Neural cell (in vitro differentiated cells): ENCODE measurements at regions not wholly inside any gene's neighbourhood (a gene's known extent, or its start where the extent isn't known, plus 50 kb on each side); places are given as distances from the start of the nearest gene placed in this dataset.

Source experiments
- H2AFZ ChIP-seq: fragments of 200-600, 300-800 bp; sonication (generic), shearing (Covaris generic); 2 replicates; pipeline ENCODE4 v1.6.0; 2014; ENCODE audit warnings: low read depth, mild to moderate bottlenecking, antibody characterized with exemption, low read length, moderate library complexity
- H3F3A ChIP-seq: fragments of 200-600 bp; shearing (Covaris generic); 2 replicates; pipeline ENCODE4 v1.6.1; 2016; ENCODE audit warnings: mild to moderate bottlenecking, moderate library complexity, mixed read lengths, antibody characterized with exemption, low read length; ENCODE audit not compliant: insufficient read depth, poor library complexity, severe bottlenecking
- H3K27ac ChIP-seq: fragments of 200-600, 300-800 bp; sonication (generic), shearing (Covaris generic); 2 replicates; pipeline ENCODE4 v1.5.1; 2014; ENCODE audit warnings: mild to moderate bottlenecking, low read length, moderate library complexity
- H3K27me3 ChIP-seq: fragments of 300-800, 200-600 bp; sonication (generic), shearing (Covaris generic); 2 replicates; pipeline ENCODE4 v1.6.0; 2014; ENCODE audit warnings: mild to moderate bottlenecking, low read depth, low read length, moderate library complexity; ENCODE audit not compliant: insufficient read depth
- H3K36me3 ChIP-seq: fragments of 300-800, 200-600 bp; sonication (generic), shearing (Covaris generic); 2 replicates; pipeline ENCODE4 v1.5.1; 2014; ENCODE audit warnings: mild to moderate bottlenecking, antibody characterized with exemption, low read length, moderate library complexity; ENCODE audit not compliant: insufficient read depth
- H3K4me2 ChIP-seq: fragments of 300-800, 200-600 bp; sonication (generic), shearing (Covaris generic); 2 replicates; pipeline ENCODE4 v1.6.0; 2014; ENCODE audit warnings: mild to moderate bottlenecking, low read length
- H3K4me3 ChIP-seq: fragments of 300-800, 200-600 bp; sonication (generic), shearing (Covaris generic); 2 replicates; pipeline ENCODE4 v1.5.1; 2014; ENCODE audit warnings: mild to moderate bottlenecking, low read length, moderate library complexity
- H3K79me2 ChIP-seq: fragments of 200-600 bp; shearing (Covaris generic); replicated peaks from 2 replicates; pipeline ENCODE4 v1.6.0; 2014; ENCODE audit warnings: mild to moderate bottlenecking, low read length, moderate library complexity; ENCODE audit not compliant: insufficient read depth
- H3K9ac ChIP-seq: fragments of 300-800, 200-600 bp; sonication (generic), shearing (Covaris generic); 2 replicates; pipeline ENCODE4 v1.6.1; 2016; ENCODE audit warnings: mild to moderate bottlenecking, low read length, mixed read lengths
- H3K9me2 ChIP-seq: fragments of 200-600 bp; shearing (Covaris generic); 2 replicates; pipeline ENCODE4 v1.6.1; 2016; ENCODE audit warnings: mild to moderate bottlenecking, low read length, mixed read lengths; ENCODE audit not compliant: insufficient read depth
- H3K9me3 ChIP-seq: fragments of 200-600, 300-800 bp; sonication (generic), shearing (Covaris generic); 2 replicates; pipeline ENCODE4 v1.6.1; 2016; ENCODE audit warnings: mild to moderate bottlenecking, mixed run types, low read length, moderate library complexity, mixed read lengths
- H4K20me1 ChIP-seq: fragments of 200-600 bp; shearing (Covaris generic); 2 replicates; pipeline ENCODE4 v1.6.1; 2016; ENCODE audit warnings: mild to moderate bottlenecking, mixed run types; ENCODE audit not compliant: insufficient read depth
- EP300 ChIP-seq: fragments of 450-650 bp; conservative IDR thresholded peaks from 2 replicates; pipeline ENCODE4 v1.6.1; 2014; ENCODE audit warnings: antibody characterized with exemption, mild to moderate bottlenecking, moderate library complexity; ENCODE audit not compliant: poor library complexity, severe bottlenecking
- EZH2 ChIP-seq: fragments of 200-600, 300-800 bp; shearing (Covaris generic), sonication (generic); IDR thresholded peaks from 2 replicates; pipeline ENCODE4 v1.6.1; 2014; ENCODE audit warnings: antibody characterized with exemption, low read length, borderline replicate concordance, mild to moderate bottlenecking; ENCODE audit not compliant: insufficient read depth, poor library complexity, severe bottlenecking
- MXI1 ChIP-seq: fragments of 450-650 bp; conservative IDR thresholded peaks from 2 replicates; pipeline ENCODE4 v1.6.1; 2014; ENCODE audit warnings: antibody characterized with exemption, mild to moderate bottlenecking; ENCODE audit not compliant: poor library complexity, severe bottlenecking
- POLR2AphosphoS5 ChIP-seq: IDR thresholded peaks from 2 replicates; pipeline ENCODE4 v1.6.1; 2012
- RAD21 ChIP-seq: fragments of 450-650 bp; conservative IDR thresholded peaks from 2 replicates; pipeline ENCODE4 v1.6.1; 2014; ENCODE audit warnings: antibody characterized with exemption, mild to moderate bottlenecking, moderate library complexity
- SMC3 ChIP-seq: fragments of 450-650 bp; conservative IDR thresholded peaks from 2 replicates; pipeline ENCODE4 v1.6.1; 2014; ENCODE audit warnings: antibody characterized with exemption, mild to moderate bottlenecking, moderate library complexity; ENCODE audit not compliant: poor library complexity
- TAF1 ChIP-seq: IDR thresholded peaks from 2 replicates; pipeline ENCODE4 v1.6.1; 2012; ENCODE audit warnings: low read depth
- TF ChIP-seq, protein P1 (sequence below): IDR thresholded peaks from 2 replicates; pipeline ENCODE4 v1.6.1; 2012; ENCODE audit warnings: borderline replicate concordance
- TF ChIP-seq, protein P2 (sequence below): fragments of 450-650 bp; IDR thresholded peaks from 2 replicates; pipeline ENCODE4 v1.5.1; 2014; ENCODE audit warnings: antibody characterized with exemption, mild to moderate bottlenecking, moderate library complexity; ENCODE audit not compliant: poor library complexity, severe bottlenecking

GRCh38 chr20:55882286-55882685 lies 123.0 kb downstream of the CBLN4 start:
- H3K9me3 ChIP-seq = no peaks in the 10 kb centered on the region
- TF ChIP-seq, protein P1, sequence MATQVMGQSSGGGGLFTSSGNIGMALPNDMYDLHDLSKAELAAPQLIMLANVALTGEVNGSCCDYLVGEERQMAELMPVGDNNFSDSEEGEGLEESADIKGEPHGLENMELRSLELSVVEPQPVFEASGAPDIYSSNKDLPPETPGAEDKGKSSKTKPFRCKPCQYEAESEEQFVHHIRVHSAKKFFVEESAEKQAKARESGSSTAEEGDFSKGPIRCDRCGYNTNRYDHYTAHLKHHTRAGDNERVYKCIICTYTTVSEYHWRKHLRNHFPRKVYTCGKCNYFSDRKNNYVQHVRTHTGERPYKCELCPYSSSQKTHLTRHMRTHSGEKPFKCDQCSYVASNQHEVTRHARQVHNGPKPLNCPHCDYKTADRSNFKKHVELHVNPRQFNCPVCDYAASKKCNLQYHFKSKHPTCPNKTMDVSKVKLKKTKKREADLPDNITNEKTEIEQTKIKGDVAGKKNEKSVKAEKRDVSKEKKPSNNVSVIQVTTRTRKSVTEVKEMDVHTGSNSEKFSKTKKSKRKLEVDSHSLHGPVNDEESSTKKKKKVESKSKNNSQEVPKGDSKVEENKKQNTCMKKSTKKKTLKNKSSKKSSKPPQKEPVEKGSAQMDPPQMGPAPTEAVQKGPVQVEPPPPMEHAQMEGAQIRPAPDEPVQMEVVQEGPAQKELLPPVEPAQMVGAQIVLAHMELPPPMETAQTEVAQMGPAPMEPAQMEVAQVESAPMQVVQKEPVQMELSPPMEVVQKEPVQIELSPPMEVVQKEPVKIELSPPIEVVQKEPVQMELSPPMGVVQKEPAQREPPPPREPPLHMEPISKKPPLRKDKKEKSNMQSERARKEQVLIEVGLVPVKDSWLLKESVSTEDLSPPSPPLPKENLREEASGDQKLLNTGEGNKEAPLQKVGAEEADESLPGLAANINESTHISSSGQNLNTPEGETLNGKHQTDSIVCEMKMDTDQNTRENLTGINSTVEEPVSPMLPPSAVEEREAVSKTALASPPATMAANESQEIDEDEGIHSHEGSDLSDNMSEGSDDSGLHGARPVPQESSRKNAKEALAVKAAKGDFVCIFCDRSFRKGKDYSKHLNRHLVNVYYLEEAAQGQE = no peak
- TF ChIP-seq, protein P2, sequence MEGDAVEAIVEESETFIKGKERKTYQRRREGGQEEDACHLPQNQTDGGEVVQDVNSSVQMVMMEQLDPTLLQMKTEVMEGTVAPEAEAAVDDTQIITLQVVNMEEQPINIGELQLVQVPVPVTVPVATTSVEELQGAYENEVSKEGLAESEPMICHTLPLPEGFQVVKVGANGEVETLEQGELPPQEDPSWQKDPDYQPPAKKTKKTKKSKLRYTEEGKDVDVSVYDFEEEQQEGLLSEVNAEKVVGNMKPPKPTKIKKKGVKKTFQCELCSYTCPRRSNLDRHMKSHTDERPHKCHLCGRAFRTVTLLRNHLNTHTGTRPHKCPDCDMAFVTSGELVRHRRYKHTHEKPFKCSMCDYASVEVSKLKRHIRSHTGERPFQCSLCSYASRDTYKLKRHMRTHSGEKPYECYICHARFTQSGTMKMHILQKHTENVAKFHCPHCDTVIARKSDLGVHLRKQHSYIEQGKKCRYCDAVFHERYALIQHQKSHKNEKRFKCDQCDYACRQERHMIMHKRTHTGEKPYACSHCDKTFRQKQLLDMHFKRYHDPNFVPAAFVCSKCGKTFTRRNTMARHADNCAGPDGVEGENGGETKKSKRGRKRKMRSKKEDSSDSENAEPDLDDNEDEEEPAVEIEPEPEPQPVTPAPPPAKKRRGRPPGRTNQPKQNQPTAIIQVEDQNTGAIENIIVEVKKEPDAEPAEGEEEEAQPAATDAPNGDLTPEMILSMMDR = no peak
- no peak for TF ChIP-seq SMC3
- TF ChIP-seq EP300 = no peak
- H3K4me3 ChIP-seq = no peak overlapping the region
- no peak overlapping the region for H3K27ac ChIP-seq
- no peaks in the 10 kb centered on the region for H4K20me1 ChIP-seq
- no peak overlapping the region for H3K4me2 ChIP-seq
- H3F3A ChIP-seq = no peaks in the 10 kb centered on the region
- H2AFZ ChIP-seq = no peak overlapping the region
- no peaks in the 10 kb centered on the region for H3K9me2 ChIP-seq
- H3K36me3 ChIP-seq = no peaks in the 10 kb centered on the region
- H3K27me3 ChIP-seq = no peaks in the 10 kb centered on the region
- H3K9ac ChIP-seq = no peak overlapping the region
- H3K79me2 ChIP-seq = no peaks in the 10 kb centered on the region

- Histone ChIP-seq H2AFZ (no peak overlapping the region), H3K9ac (no peak overlapping the region), H3K27ac (no peak overlapping the region), H3K9me3 (no peaks in the 10 kb centered on the region), H3K9me2 (no peaks in the 10 kb centered on the region), H4K20me1 (no peaks in the 10 kb centered on the region), H3K4me3 (no peak overlapping the region), H3F3A (no peaks in the 10 kb centered on the region), H3K27me3 (no peaks in the 10 kb centered on the region), H3K79me2 (no peaks in the 10 kb centered on the region), H3K4me2 (no peak overlapping the region), H3K36me3 (no peaks in the 10 kb centered on the region)
- no peak for TF ChIP-seq EZH2
- TF ChIP-seq RAD21 = no peak
- no peak for TF ChIP-seq POLR2AphosphoS5
- TF ChIP-seq, protein P2 = no peak
- no peak for TF ChIP-seq EP300
- TF ChIP-seq, protein P1 = no peak
- no peak for TF ChIP-seq TAF1
- TF ChIP-seq SMC3 = no peak
- no peak for TF ChIP-seq MXI1
Observed at GRCh38 chr20:55881204-55881603, 124.1 kb downstream of the CBLN4 start.
